ENCODE measurements at regions not wholly inside any gene's neighbourhood (a gene's known extent, or its start where the extent isn't known, plus 50 kb on each side); places are given as distances from the start of the nearest gene placed in this dataset.

GRCh38 chr1:29949676-29950075 is 713.4 kb downstream of the PTPRU start:
- in situ Hi-C loops (cut with MboI), result no loop called here
- SMC1A ChIA-PET (ENCODE audit: uncharacterized antibody, unreplicated experiment), result no interaction called here
- Histone ChIP-seq H3K27ac (ENCODE audit: control insufficient read depth, insufficient read depth) (no peak overlapping the region), H3K4me3 (no peak overlapping the region), H3K4me2 (ENCODE audit: control insufficient read depth, insufficient read depth) (no peak overlapping the region), H3K9me3 (replicated peaks; ENCODE audit: control insufficient read depth, insufficient read depth, low read length) (no peaks in the 10 kb centered on the region), H2AFZ (ENCODE audit: control insufficient read depth, low read depth, low read length) (no peak overlapping the region), H3K9ac (ENCODE audit: control insufficient read depth, insufficient read depth, low read length) (no peak overlapping the region), H3K36me3 (ENCODE audit: control insufficient read depth in 2 of 2, insufficient read depth in 2 of 2, low read length in 1 of 2) (no peaks in the 10 kb centered on the region), H3K4me1 (ENCODE audit: control insufficient read depth, insufficient read depth, low read length) (no peaks in the 10 kb centered on the region), H3K79me2 (ENCODE audit: control insufficient read depth, insufficient read depth, low read length) (no peaks in the 10 kb centered on the region), H4K20me1 (ENCODE audit: control insufficient read depth, insufficient read depth) (no peaks in the 10 kb centered on the region), H3K27me3 (replicated peaks in 1 of 2; ENCODE audit: control insufficient read depth in 2 of 2, insufficient read depth in 2 of 2, low read length in 1 of 2) (peaks cover 0 to 2% of the 10 kb centered on the region in 2 experiments; a peak in 2 of 4 replicates)
- CTCF ChIA-PET, result no interaction called here
- no peak for DNase-seq (ENCODE audit: low read depth, low spot score)
- 0% methylated on average over 1 of the region's 1 CpG for WGBS (ENCODE audit: insufficient coverage, insufficient replicate concordance, low lambda C conversion rate, missing lambda C conversion rate)
- intact Hi-C loops (cut with micrococcal nuclease; ENCODE audit: unreplicated experiment), result no loop called here
- no TSS peak for BruUV-seq (replicated peaks)
- POLR2A ChIA-PET, result no interaction called here
- RAD21 ChIA-PET (ENCODE audit: unreplicated experiment), result no interaction called here
- no peak for ATAC-seq
- TF ChIP-seq SKIL (IDR thresholded peaks at IDR 0.05; ENCODE audit: low read depth, poor library complexity, severe bottlenecking) (no peak), EP300 (IDR thresholded peaks at IDR 0.05; ENCODE audit: borderline replicate concordance in 1 of 2, control insufficient read depth in 1 of 2, low read depth in 2 of 2, low read length in 2 of 2) (no peak), CHD1 (IDR thresholded peaks at IDR 0.05; ENCODE audit: low read depth, low read length) (no peak), ZNF274 (IDR thresholded peaks at IDR 0.05; ENCODE audit: insufficient read depth, insufficient read length) (no peak), POLR2AphosphoS2 (IDR thresholded peaks at IDR 0.05; ENCODE audit: low read depth, low read length) (no peak), MEF2A (IDR thresholded peaks at IDR 0.05; ENCODE audit: insufficient read depth, low read depth, low read length) (no peak), SUZ12 (IDR thresholded peaks at IDR 0.05; ENCODE audit: unreplicated experiment) (no peak), SPI1 (IDR thresholded peaks at IDR 0.05; ENCODE audit: borderline replicate concordance, insufficient read depth, low read depth, low read length) (no peak), IRF5 (IDR thresholded peaks at IDR 0.05; ENCODE audit: borderline replicate concordance) (no peak), PAX5 (IDR thresholded peaks at IDR 0.05; ENCODE audit: borderline replicate concordance, low read depth, low read length) (no peak), SRF (IDR thresholded peaks at IDR 0.05; ENCODE audit: low read depth in 2 of 2, low read length in 2 of 2) (no peak), SMAD1 (IDR thresholded peaks at IDR 0.05; ENCODE audit: low read depth, partially characterized antibody) (no peak), RUNX3 (IDR thresholded peaks at IDR 0.05; ENCODE audit: low read length) (no peak), NR2C1 (IDR thresholded peaks at IDR 0.05) (no peak), E4F1 (IDR thresholded peaks at IDR 0.05; ENCODE audit: borderline replicate concordance, partially characterized antibody) (no peak), BCL11A (IDR thresholded peaks at IDR 0.05; ENCODE audit: low read depth, low read length) (no peak)
- no peak for FAIRE-seq
